Lower leg skin (tissue), 3 donors: ENCODE measurements at regions not wholly inside any gene's neighbourhood (a gene's known extent, or its start where the extent isn't known, plus 50 kb on each side); places are given as distances from the start of the nearest gene placed in this dataset.

ENCODE experiments used
- CTCF ChIP-seq, 3 donors: fragments of 450-650 bp; IDR thresholded peaks; one replicate each; pipeline ENCODE4 v1.5.1; 2016; ENCODE audit warnings: antibody characterized with exemption in 3 of 3, mild to moderate bottlenecking in 3 of 3, moderate library complexity in 2 of 3
- POLR2A ChIP-seq, 2 donors: fragments of 450-650 bp; IDR thresholded peaks; one replicate each; pipeline ENCODE4 v1.6.1; 2016 to 2017; ENCODE audit warnings: antibody characterized with exemption in 2 of 2, mild to moderate bottlenecking in 1 of 2, moderate library complexity in 1 of 2

DNA sequence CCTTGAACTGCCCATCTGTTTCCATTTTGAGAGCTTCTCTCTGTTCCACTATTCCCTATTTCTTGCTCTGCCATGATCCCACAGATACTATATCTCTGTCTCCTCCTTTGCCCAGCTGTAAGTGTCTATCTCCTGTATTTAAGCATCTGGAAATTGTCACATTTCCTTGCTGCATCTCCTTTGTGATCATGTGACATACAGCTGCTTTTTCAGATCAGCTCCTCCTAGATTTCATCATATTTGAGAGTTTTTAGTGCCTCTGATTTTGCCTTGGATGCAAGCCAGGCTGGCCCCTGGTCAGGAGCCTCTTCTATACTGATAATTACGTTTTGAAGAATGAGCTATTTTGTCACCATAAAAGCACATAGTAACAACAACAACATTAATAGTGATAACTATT lies 131.7 kb upstream of the TNP1 start:
- TF ChIP-seq POLR2A (IDR thresholded peaks at IDR 0.05) = no peak
- TF ChIP-seq CTCF (IDR thresholded peaks at IDR 0.05) = no peak
